ENCODE measurements at regions not wholly inside any gene's neighbourhood (a gene's known extent, or its start where the extent isn't known, plus 50 kb on each side); places are given as distances from the start of the nearest gene placed in this dataset.

GRCh38 chr21:17045214-17045853 is 467.5 kb upstream of the CXADR start:
- H3K27me3 Mint-ChIP-seq: no peaks in the 10 kb centered on the region
- no peak for DNase-seq
- no peak overlapping the region for H3K27ac Mint-ChIP-seq
- no peak overlapping the region for H3K4me3 Mint-ChIP-seq
- H3K36me3 Mint-ChIP-seq: no peaks in the 10 kb centered on the region
- H3K4me1 Mint-ChIP-seq: no peaks in the 10 kb centered on the region
- peaks cover 18% of the 10 kb centered on the region for H3K9me3 Mint-ChIP-seq

- no peaks in the 10 kb centered on the region for H3K4me1 Mint-ChIP-seq
- H3K36me3 Mint-ChIP-seq: no peaks in the 10 kb centered on the region
- H3K27me3 Mint-ChIP-seq: no peaks in the 10 kb centered on the region
- H3K27ac Mint-ChIP-seq: no peak overlapping the region
- no peak for DNase-seq
- H3K9me3 Mint-ChIP-seq: peaks cover 10% of the 10 kb centered on the region
- H3K4me3 Mint-ChIP-seq: no peak overlapping the region
These were observed 463.9 kb upstream of the CXADR start for GRCh38 chr21:17048974-17049373.

- H3K27me3 Mint-ChIP-seq: no peaks in the 10 kb centered on the region
- no peak overlapping the region for H3K4me3 Mint-ChIP-seq
- peaks cover 9% of the 10 kb centered on the region for H3K9me3 Mint-ChIP-seq
- no peak for DNase-seq
- H3K27ac Mint-ChIP-seq: no peak overlapping the region
- H3K4me1 Mint-ChIP-seq: no peaks in the 10 kb centered on the region
- H3K36me3 Mint-ChIP-seq: no peaks in the 10 kb centered on the region
These were observed 462.7 kb upstream of the CXADR start for GRCh38 chr21:17050156-17050555.

DNA sequence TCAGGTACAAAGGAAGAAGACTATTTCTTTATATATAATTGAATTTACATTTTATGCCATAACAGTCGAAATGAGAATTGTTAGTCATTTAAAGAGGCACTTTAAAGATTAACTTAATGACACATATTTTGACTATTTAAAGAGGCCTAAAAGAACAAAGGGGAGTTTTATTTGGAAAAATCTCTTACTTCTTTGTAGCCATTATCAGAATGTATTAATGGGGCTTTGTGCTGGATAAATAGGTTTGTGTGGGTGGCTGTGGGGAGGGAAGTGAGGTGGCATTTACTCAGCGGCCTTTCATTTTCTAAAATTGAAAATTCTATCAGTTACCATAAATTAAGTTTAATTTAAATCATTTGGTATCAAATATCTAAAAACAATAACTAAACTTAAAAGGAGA is 462.2 kb upstream of the CXADR start:
- Mint-ChIP-seq H3K36me3 (no peaks in the 10 kb centered on the region), H3K4me3 (no peak overlapping the region), H3K27me3 (no peaks in the 10 kb centered on the region), H3K27ac (no peak overlapping the region), H3K9me3 (peaks cover 8% of the 10 kb centered on the region), H3K4me1 (no peaks in the 10 kb centered on the region)
- no peak for DNase-seq

GRCh38 chr21:17051054-17051453 is 461.8 kb upstream of the CXADR start:
- DNase-seq: no peak
- Mint-ChIP-seq H3K36me3 (no peaks in the 10 kb centered on the region), H3K4me1 (no peaks in the 10 kb centered on the region), H3K27me3 (no peaks in the 10 kb centered on the region), H3K4me3 (no peak overlapping the region), H3K27ac (no peak overlapping the region), H3K9me3 (peaks cover 8% of the 10 kb centered on the region)

DNA sequence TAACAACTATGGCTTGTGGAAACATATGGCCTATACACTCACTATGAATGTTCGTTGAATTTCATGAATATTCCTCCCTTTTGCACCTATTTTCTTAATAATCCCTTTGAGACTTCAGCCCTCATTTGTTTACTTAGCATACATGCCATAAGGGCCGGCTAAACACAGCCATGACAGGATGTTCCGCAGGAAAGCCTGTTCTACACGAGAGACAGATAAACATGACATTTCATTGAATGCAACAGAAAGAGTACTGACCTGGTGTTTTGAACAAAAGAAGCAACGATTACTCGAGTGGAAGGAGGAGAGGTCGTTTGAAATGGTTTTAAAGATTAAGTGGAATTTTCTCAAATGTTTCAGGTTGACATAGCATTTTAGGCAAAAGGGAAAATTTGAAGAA is 459.5 kb upstream of the CXADR start:
- no peaks in the 10 kb centered on the region for H3K36me3 Mint-ChIP-seq
- no peaks in the 10 kb centered on the region for H3K4me1 Mint-ChIP-seq
- no peak for DNase-seq
- H3K27me3 Mint-ChIP-seq: no peaks in the 10 kb centered on the region
- H3K9me3 Mint-ChIP-seq: peaks cover 4% of the 10 kb centered on the region
- H3K4me3 Mint-ChIP-seq: no peak overlapping the region
- H3K27ac Mint-ChIP-seq: no peak overlapping the region

- H3K27ac Mint-ChIP-seq: no peak overlapping the region
- no peaks in the 10 kb centered on the region for H3K36me3 Mint-ChIP-seq
- H3K4me1 Mint-ChIP-seq: no peaks in the 10 kb centered on the region
- no peak for DNase-seq
- no peaks in the 10 kb centered on the region for H3K27me3 Mint-ChIP-seq
- H3K4me3 Mint-ChIP-seq: no peak overlapping the region
- no peaks in the 10 kb centered on the region for H3K9me3 Mint-ChIP-seq
These were observed 452.9 kb upstream of the CXADR start for GRCh38 chr21:17059936-17060335.

GRCh38 chr21:17066006-17066405 is 446.8 kb upstream of the CXADR start:
- peaks cover 1% of the 10 kb centered on the region for H3K9me3 Mint-ChIP-seq
- H3K36me3 Mint-ChIP-seq: no peaks in the 10 kb centered on the region
- no peak overlapping the region for H3K27ac Mint-ChIP-seq
- no peaks in the 10 kb centered on the region for H3K4me1 Mint-ChIP-seq
- no peak for DNase-seq
- H3K27me3 Mint-ChIP-seq: no peaks in the 10 kb centered on the region
- no peak overlapping the region for H3K4me3 Mint-ChIP-seq

DNA sequence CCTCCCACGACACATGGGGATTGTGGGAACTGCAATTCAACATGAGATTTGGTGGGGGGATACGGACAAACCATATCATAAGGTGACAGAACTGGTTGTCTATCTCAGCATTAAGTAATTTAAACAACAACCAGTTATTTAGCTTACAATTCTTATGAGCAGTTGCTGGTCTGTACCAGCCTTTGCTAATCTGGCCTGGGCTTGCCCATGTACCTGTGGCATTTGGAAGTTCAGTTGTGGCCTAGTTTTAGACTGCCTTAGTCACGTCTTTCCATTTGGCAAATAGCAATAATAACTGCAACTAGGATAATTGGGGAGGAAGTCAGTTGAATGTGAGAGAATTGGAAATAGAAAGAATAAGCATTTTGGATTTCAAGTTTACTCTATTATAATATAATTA is 441.8 kb upstream of the CXADR start:
- H3K27me3 Mint-ChIP-seq: no peaks in the 10 kb centered on the region
- DNase-seq: no peak
- no peak overlapping the region for H3K4me3 Mint-ChIP-seq
- H3K9me3 Mint-ChIP-seq: no peaks in the 10 kb centered on the region
- no peak overlapping the region for H3K27ac Mint-ChIP-seq
- H3K36me3 Mint-ChIP-seq: no peaks in the 10 kb centered on the region
- H3K4me1 Mint-ChIP-seq: no peaks in the 10 kb centered on the region

DNA sequence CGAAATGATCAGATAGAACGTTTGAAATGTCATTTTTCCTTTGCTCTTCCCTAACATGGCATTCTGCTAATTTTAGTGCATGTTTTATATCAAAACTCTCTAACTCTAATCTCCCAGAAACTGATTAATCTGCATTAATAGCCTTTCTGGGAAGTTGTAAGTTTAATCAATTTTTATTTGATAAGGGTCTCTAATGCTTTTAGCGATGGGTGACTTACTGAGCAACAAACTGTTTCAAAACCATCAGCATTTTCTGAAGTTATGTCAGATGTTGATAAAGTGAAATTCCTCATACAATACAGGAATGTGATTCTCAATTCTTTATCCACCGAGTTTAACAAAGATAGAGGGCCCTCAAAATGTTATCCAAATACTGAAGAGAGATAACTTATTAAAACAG is 431.6 kb upstream of the CXADR start:
- Mint-ChIP-seq H3K36me3 (no peaks in the 10 kb centered on the region), H3K27ac (no peak overlapping the region), H3K9me3 (peaks cover 3% of the 10 kb centered on the region), H3K4me1 (no peaks in the 10 kb centered on the region), H3K27me3 (no peaks in the 10 kb centered on the region), H3K4me3 (no peak overlapping the region)
- DNase-seq: no peak

DNA sequence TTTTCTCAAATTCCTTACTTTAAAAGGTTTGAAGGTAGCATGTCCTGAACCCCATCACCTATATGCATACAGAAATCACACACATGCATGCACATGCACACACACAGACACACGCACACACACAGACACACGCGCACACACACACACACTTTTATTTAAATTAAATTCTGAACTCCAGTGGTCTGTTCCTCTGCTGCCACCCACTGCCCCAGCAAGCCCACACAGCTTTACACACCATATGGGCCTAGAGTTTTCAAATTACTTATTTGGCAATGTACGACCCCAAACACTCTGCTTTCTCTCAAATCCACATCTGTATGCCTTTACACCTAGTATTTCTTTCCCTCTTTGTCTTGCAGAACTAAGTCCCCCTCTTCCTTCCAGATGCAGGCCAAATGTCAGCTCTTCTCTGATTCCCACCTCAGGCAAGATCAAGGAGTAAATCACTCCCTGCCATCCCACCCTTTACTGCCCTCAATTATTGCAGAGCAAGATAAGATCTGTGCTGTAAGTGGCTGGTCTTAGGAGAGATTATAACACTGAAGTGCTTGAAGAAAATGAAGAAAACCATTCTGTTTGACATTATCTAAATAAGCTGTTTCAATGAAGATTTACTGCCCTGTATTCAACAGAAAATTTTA is 429.9 kb upstream of the CXADR start:
- Mint-ChIP-seq H3K27me3 (no peaks in the 10 kb centered on the region), H3K27ac (no peak overlapping the region), H3K4me1 (no peaks in the 10 kb centered on the region), H3K4me3 (no peak overlapping the region), H3K36me3 (no peaks in the 10 kb centered on the region), H3K9me3 (peaks cover 3% of the 10 kb centered on the region)
- DNase-seq: no peak

DNA sequence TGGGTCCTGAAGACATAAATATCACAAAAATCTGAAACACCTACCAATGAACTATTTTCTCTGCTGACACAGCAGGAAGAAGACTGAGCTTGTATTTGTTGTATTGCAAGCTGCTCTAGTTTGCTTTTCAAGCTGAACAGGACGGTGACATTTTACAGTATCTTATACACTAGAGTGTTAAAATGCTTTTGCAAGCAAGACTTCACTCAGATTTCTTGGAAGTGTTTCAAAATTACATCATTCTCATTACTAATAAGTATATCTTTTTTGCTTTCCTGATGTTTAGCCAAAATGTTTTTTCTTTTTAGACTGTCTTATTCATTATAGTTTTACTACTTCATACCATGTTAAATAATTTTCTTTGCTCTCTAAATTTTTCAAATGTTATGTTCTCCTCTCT is 427.1 kb upstream of the CXADR start:
- H3K27me3 Mint-ChIP-seq: no peaks in the 10 kb centered on the region
- H3K9me3 Mint-ChIP-seq: peaks cover 5% of the 10 kb centered on the region
- no peak overlapping the region for H3K27ac Mint-ChIP-seq
- DNase-seq: no peak
- no peaks in the 10 kb centered on the region for H3K36me3 Mint-ChIP-seq
- H3K4me1 Mint-ChIP-seq: no peaks in the 10 kb centered on the region
- H3K4me3 Mint-ChIP-seq: no peak overlapping the region

- no peak overlapping the region for H3K27ac Mint-ChIP-seq
- no peaks in the 10 kb centered on the region for H3K4me1 Mint-ChIP-seq
- peaks cover 5% of the 10 kb centered on the region for H3K9me3 Mint-ChIP-seq
- H3K36me3 Mint-ChIP-seq: no peaks in the 10 kb centered on the region
- H3K4me3 Mint-ChIP-seq: no peak overlapping the region
- DNase-seq: no peak
- H3K27me3 Mint-ChIP-seq: no peaks in the 10 kb centered on the region
These were observed 424.3 kb upstream of the CXADR start for GRCh38 chr21:17088500-17088899.

- Mint-ChIP-seq H3K27ac (no peak overlapping the region), H3K27me3 (no peaks in the 10 kb centered on the region), H3K4me1 (no peaks in the 10 kb centered on the region), H3K36me3 (no peaks in the 10 kb centered on the region), H3K9me3 (peaks cover 4% of the 10 kb centered on the region), H3K4me3 (no peak overlapping the region)
- no peak for DNase-seq
These were observed 423.8 kb upstream of the CXADR start for GRCh38 chr21:17089091-17089491.

DNA sequence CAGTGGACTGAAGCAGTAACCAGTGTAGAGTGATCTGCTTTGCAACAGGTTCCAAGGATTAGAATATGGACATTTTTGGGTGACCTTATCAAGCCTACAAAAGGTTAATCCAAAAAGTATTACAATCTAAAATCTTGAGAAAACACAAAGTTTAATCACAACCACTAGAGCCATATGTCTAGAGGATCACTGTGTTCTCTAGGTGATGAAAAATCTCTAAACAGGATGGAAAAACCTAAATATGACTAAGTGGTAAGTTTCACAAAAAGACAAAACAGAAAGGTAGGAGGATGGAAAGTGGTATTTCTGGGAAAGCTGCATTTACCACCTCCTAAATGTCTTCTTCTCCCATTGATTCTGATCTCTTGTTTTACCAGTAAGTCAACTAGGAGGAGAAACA is 411.1 kb upstream of the CXADR start:
- no peaks in the 10 kb centered on the region for H3K4me1 Mint-ChIP-seq
- H3K4me3 Mint-ChIP-seq: no peak overlapping the region
- H3K27me3 Mint-ChIP-seq: no peaks in the 10 kb centered on the region
- peaks cover 13% of the 10 kb centered on the region for H3K9me3 Mint-ChIP-seq
- H3K36me3 Mint-ChIP-seq: peaks cover 1% of the 10 kb centered on the region
- no peak for DNase-seq
- H3K27ac Mint-ChIP-seq: no peak overlapping the region

DNA sequence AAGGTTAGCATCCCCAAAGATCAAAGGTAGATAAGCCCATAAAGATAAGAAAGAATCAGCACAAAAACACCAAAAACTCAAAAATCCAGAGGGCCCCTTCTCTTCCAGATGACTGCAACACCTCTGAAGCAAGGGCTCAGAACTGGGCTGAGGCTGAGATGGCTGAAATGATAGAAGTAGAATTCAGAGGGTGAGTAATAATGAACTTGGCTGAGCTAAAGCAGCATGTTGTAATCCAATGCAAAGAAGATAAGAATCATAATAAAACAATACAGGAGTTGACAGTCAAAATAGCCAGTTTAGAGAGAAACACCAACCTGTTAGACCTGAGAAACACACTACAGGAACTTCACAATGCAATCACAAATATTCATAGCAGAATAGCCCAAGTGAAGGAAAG is 406.9 kb upstream of the CXADR start:
- no peak overlapping the region for H3K4me3 Mint-ChIP-seq
- no peak for DNase-seq
- no peaks in the 10 kb centered on the region for H3K4me1 Mint-ChIP-seq
- H3K27me3 Mint-ChIP-seq: no peaks in the 10 kb centered on the region
- H3K36me3 Mint-ChIP-seq: no peaks in the 10 kb centered on the region
- H3K27ac Mint-ChIP-seq: no peak overlapping the region
- peaks cover 13% of the 10 kb centered on the region for H3K9me3 Mint-ChIP-seq

All from activated naive CD8-positive, alpha-beta T cell treated with anti-CD3 and anti-CD28 coated beads for 36 hours (primary cell).